SK-N-DZ (cell line): ENCODE measurements at regions not wholly inside any gene's neighbourhood (a gene's known extent, or its start where the extent isn't known, plus 50 kb on each side); places are given as distances from the start of the nearest gene placed in this dataset.

Source experiments
- DNase-seq: peaks from one replicate; pipeline ENCODE4 v3.0.0-alpha.2; 2015; ENCODE audit warnings: low spot score

DNA sequence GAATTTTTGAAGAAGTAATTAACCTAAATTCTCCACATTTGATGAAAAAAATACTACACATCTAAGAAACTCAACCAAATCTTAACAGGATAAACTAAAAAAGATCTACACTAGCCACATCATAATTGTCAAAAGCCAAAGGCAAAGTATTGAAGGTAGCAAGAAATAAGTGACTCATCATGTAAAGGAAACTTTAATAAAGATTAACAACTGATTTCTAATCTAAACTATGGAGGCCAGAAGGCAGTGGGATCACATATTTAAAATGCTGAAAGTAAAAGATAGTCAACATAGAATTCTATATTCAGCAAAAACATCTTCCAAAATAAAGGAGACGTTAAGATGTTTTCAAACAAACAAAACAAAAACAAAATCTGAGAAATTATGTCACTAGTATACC is 2002.9 kb downstream of the MAT2B start:
- DNase-seq = no peak

DNA sequence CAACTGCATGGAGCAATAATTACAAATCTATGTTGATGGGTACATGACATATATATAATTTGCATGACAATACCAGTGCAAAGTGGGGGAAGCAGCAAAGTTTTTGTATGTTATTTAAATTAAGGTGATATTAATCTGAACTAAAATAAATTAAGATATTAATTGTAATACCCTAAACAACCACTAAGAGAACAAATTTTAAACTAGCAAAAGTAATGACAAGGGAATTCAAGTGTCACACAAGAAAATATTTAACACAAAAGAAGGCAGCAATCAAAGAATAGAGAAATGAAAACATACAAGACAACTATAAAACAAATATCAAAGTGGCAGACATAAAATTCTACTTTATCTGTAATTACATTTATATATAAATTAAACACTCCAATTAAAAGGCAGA is 2003.4 kb downstream of the MAT2B start:
- no peak for DNase-seq

DNA sequence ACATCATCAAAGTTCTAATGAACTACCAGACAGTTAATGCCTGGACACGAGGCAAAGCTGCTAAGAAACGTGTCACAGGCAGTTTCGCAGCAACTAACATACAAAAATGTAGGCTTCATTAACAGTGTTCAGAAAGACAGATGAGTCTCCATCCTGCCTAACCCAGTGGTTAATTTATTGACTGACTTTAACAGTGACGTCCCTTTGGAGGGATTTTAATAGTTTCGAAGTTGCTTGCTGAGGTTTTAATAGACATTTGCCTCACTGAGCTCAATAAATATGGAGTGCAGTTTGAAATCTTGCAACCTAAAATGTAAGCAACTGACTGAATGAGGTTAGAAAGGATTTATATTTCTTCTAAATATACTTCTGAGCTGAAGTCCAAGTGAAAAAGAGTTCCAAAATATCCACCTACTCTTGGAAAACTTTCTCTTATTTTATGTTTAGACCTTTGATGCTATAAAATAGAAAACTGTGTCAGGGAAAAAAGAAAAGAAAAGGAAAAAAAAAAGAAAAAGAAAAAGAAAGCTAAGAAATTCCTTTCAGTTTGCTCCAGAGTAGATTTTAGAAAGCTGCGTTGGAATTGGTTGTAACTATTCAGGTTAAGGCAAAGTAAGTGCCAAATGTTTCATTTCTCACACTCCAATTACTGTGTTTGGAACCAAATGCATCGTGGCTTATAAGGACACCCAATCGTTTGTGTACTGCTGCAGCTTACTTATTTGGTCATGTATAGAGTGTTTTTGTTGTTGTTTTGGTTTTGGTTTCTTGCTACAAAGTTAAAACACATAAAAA is 2016.6 kb downstream of the MAT2B start:
- no peak for DNase-seq

DNA sequence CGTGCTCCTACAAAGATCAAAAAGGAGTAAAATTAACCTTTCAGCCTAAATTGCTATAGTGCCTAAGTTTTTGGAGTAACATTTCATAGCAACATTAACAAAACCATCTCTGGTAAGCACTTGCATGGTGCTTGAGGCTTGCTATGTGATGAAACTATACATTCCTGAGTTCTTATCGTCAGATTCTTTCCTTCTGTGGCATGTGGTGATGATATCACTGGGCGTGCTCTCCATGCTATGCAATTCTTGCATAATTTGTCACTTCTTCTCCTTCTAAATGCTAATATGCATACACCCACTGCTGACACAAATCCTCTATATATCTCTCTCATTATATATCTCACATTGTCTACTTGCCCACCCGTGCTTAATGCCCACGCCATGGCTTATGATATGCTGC is 2019.9 kb downstream of the MAT2B start:
- DNase-seq = no peak

DNA sequence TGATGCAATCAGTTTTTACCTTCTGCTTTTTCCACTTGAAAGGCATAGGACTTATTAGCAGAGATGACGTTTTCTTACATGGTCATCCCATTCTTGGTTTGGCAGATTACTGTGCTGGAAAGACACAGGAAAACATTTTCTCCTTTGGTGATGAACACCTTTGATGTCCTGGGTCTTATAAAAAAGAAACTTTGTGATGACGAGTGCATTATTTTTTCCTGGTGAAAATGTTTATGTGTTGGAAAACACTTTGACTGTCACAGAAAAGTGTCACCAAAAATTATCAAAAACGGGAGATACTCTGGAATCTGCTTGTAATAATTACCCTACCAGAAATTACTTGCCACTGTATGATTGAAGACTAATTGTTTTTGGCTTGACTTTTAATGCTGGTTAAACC is 2020.9 kb downstream of the MAT2B start:
- no peak for DNase-seq

DNA sequence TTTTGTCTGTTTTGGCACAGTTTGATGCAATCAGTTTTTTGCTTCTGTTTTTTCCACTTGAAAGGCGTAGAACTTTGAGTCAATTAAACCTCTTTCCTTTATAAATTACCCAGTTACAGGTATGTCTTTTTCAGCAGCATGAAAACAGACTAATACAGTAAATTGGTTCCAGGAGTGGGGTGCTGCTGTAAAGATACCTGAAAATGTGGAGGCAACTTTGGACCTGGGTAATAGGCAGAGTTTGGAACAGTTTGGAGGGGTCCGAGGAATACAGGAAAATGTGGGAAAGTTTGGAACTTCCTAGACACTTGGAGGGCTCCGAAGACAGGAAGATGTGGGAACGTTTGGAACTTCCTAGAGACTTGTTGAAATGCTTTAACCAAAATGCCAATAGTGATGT is 2022.2 kb downstream of the MAT2B start:
- DNase-seq = no peak

DNA sequence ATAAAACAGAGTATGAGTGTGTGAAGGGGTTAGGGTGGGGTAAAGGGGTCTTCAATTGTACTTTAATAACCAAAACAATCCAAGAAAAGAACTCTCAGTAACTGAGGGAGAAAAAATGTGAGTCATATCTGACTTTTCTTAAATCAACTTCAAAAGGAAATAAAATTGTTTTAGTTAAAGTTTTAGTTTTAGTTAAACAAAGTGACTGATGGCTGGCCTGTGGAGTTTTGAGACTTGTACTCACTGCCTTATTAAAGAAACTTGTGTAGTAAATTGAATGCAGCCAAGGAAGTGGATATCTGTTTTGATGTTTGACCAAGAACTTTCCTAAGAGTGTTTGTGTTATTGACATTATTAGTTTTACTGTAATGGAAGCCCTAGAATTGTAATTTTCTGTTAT is 2032.6 kb downstream of the MAT2B start:
- DNase-seq = no peak

DNA sequence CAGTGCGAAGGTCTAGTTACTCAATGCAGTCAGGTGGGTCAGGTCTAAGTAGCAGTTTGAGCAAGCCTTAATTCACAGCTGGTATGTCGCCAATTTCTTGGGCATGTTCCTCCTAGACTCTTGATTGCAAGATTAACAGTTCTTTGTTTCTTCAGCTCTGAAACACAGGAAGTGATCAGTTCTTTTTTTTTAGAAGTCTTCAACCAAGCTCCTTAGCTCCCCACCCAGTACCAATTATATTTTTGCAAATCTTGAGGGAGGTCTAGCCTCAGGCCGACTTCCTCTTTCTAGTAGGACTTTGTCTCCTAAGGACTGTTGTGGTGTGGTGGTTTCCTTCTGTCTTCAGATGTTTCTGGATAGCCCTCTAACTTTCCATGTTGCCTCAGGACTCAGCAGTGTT is 2054.2 kb downstream of the MAT2B start:
- DNase-seq = no peak

DNA sequence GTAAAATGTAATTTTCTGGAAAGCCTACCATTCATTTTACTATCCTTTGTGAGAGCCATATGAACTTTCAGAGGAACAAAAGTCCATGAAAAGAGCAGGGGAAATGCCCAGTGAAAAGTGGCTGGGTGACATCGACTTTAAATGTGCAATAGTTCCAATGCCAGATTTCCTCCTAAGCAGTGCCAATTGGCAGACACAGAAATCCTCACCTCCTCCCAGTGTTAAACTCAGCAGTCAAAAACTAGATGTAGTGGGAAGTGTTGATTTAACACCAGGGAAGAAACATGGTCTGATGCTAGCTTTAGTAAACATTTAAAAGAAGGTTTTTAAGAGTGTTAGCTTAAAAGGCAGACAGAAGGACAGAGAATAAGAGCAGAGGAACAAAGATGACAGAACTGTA is 2055.2 kb downstream of the MAT2B start:
- no peak for DNase-seq

DNA sequence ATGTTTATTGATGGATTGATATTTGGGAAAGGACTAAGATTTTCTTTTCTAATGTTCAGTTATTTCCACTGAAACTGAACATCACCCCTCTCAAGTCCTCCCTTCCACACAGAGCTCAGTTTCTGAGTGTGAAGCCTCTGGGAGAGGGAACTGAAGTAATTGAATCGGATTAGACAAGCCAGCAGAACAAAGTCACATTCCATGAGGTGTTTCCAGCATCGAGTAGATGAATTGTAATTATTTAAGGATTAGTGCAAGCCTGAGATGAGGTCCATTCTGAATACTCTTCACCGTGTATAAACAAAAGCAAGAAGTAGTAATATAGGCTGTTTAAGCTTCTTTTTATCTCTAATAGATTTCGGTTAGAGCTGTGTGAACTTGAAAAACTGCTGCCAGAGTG is 2060.5 kb downstream of the MAT2B start:
- DNase-seq = no peak

DNA sequence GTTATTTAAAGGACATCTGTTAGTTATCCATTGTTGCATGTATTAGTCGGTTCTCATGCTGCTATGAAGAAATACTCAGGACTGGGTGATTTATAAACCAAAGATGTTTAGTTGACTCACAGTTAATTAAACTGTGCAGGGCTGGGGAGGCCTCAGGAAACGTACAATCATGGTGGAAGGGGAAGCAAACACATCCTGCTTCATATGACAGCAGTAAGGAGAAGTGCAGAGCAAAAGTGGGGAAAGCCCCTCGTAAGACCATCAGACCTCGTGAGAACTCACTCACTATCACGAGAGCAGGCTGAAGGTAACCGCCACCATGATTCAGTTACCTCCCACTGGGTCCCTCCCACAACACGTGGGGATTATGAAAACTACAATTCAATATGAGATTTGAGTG is 2064.1 kb downstream of the MAT2B start:
- DNase-seq = no peak

DNA sequence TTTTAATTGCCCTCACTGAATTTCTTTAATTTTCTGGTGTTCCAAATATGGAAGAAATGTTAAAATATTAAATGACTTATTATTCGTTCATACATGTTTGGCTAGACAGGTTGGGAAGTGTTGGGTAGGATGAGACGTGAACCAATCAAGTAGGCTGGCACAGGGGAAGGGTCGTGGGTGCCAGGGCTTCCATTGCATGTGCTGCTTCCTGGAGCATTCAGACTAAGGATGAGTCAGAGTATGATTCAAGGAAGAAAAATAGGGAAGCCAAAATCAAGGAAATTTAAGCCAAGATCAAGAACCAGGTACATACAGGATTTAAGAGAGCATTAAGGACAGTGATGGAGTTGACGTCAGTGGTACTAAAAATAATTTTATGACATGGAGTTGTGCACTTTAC is 2068.0 kb downstream of the MAT2B start:
- DNase-seq = no peak

DNA sequence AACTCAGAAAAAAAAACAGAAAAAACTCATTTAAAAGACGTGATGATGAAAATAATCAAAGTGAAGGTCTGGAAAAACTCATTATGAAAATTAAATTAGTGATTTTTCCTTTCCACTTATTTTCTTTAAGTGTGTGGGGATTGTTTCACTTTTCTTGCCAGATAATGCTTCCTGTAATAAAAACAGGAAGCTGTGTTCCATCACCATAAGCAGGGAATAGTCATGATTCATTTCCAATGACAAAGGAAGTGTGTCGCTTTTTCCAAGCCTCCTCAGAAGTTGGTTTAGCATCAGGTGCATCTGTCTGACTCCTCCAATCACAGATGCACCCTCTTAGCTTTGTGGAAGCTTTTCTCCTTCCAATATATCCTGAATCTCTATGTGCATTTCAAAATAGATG is 2068.7 kb downstream of the MAT2B start:
- DNase-seq = no peak

DNA sequence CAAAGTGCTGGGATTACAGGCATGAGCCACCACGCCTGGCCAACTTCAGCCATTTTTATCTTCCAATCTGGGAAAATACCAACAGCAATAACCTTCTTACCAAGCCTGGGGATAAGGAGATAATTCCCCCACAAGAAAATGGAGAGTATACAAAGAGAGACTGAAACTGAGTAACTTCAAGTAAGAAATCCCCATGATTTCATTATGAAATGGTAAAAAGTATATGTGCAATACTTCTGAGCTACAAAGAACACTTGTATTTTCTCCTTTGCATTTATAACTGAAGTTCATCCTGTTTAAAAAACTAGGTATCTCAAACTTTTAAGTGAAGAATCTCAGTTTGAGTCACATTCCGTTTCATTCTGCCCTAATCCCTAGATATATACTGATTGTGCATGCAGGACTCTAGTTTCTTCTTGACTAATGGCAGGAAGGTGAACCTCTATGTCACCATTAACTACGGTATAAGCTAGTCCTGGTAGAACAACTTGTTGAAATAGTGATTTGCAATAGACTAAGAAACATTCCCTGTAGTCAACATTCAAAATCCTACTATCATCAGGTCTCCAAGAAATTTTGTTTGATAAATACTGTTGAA is 2071.4 kb downstream of the MAT2B start:
- DNase-seq = no peak

DNA sequence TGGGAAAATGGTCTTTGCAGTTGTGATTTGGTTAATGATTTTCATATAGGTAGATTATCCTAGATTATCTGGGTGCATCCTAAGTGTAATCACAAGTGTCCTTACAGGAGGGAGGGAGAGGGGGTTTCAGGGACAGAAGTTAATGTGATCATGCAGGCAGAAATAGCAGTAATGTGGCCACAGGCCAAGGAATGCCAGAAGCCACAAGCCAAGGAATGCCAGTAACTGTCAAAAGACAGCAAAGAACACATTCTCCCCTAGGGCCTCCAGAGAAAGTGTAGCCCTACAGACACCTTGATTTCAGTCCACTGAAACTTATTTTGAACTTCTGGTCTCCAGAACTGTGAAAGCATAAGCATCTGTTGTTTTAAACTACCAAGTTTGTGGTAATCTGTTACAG is 2074.5 kb downstream of the MAT2B start:
- no peak for DNase-seq

DNA sequence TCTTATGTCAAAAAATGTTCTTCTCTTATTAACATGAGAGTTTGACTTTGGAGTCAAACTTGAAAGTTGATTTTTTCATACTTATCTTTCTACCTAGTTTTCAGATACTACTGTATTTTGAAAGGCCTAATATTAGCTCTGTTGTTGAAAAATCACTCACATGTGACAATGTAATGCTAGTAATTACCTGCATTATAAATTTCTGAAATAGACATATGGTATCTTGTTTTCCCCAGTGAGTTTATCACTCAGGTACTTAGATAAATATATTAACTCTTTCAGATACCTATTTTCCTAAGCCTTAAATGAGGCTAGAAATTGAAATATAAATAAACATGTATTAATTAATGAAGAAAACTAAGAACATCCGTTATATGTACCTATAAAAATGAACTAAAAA is 2089.3 kb downstream of the MAT2B start:
- no peak for DNase-seq

DNA sequence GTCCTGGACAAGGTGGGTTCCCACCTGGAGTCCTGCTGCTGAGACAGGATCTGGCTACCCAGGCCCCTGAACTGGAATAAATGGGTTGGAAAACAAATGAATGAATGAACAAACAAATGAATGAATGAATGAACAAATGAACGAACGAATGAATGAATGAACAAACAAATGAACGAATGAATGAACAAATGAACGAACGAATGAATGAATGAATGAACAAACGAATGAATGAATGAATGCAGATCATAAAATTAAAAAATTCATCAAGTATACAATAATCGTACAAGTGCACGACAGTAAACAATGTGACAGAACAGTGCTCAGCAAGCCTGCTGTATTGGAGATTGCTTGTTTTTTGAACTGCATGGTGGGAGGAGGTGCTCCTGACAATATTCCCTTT is 2097.1 kb downstream of the MAT2B start:
- DNase-seq = no peak

DNA sequence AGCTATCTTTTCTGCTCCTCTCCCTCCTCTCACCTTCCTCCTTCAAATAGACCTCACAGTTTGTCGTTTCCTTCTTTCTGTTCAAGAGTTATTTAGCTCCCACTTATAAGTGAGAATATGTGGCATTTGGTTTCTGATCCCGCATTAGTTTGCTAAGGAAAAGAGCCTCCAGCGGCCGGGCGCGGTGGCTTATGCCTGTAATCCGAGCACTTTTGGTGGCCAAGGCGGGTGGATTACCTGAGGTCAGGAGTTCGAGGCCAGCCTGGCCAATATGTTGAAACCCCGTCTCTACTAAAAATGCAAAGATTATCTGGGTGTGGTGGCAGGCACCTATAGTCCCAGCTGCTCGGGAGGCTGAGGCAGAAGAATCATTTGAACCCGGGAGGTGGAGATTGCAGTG is 2101.6 kb downstream of the MAT2B start:
- no peak for DNase-seq

DNA sequence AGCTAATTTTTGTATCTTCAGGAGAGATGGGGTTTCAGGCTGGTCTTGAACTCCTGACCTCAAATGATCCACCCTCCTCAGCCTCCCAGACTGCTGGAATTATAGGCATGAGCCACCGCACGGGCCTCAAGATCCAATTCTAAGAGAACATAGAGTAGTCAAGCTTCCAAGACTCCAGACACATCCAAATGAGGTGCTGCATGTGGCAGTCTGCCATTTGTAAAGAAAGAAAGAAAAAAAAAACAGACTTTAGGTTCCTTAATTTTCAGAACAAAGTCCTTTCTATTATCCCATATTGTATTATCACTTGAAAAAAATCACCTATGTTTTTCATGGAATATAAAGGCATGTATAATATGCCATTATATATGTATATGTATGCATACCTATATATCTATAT is 2104.5 kb downstream of the MAT2B start:
- DNase-seq = no peak

DNA sequence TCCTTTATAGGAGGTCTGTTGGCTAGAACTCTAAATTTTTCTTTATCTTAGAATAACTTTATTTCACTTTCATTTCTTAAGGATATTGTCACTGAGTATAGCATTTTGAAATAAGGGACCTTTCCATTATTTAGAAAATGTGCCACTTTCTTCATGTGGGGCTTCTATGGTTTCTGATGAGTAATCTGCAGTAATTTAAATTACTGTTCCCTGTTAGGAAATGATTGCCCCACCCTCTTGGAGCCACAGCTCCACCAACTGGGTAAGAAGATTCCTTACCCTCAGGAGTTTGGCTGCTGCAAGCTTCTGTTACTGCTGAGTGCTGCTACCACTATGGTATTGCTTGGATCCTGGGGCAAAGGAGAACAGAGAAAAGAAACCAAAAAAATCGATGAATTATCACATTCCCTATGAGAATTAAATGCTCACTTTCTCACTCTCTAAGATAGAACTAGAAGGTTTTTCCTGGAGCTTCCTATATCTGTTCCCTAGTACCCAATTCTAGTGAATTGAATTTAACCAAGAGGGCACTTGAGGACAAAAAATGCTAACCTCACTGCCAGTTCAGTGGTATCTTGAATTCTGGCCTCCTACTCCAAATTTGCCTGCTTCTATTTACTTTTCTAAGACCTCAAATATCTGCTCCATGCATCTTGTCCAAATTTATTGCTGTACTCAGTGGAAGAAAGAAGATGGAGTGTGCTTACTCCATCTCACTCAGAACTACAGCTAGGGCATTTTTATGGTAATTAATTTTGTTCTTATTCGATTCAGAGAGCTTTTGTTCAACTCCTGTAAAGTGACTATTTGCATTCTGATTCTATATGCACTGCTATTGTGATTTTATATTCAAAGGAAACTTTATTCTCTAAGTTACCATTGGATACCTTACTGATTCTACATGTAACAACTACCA is 2111.3 kb downstream of the MAT2B start:
- DNase-seq = no peak

DNA sequence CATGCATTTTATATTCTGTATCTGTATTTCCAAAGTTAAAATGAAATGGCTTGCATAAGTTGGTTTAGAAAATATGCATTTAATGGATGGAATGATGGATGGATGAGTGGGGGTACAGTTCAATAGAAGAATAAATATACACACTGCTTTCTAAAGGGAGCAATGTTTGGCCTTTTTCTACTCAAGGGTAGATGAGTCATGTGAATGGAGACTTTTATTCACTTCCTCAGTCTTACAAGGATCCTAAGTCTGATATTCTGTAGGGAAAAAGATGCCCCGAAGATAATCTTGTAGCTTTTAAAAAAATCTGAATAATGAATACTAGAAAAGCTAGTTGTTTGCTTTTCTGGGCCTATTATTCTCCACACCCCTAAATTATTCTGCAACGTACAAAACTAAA is 2112.1 kb downstream of the MAT2B start:
- DNase-seq = no peak

DNA sequence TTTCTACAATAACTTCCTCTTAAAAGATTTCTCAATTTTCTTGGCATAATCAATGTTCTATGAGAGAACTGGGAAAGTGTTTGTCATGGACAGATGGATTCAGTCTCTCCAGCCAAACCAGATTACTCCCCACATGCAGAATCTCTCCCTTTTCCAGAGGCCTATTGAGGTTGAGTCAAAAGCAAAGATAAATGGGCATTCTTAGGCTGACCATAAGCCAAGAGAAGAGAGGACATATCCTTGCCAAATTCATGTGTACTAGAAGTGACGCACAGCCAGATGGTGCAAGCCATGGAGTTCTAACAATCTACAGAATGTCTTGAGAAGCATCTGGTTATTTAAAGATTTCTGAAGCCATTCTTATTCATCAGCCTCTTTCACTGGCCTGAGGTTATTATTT is 2115.0 kb downstream of the MAT2B start:
- DNase-seq = no peak
